ENCODE measurements at regions not wholly inside any gene's neighbourhood (a gene's known extent, or its start where the extent isn't known, plus 50 kb on each side); places are given as distances from the start of the nearest gene placed in this dataset.

GRCh38 chrX:125497667-125498066, 178.0 kb downstream of the TEX13C start:
- no peaks in the 10 kb centered on the region for H3K9me3 ChIP-seq (ENCODE audit: insufficient read depth, low read depth, low read length)
- peaks cover 4% of the 10 kb centered on the region for H3K4me1 Mint-ChIP-seq (ENCODE audit: low read depth, unreplicated experiment)
- H3K27ac ChIP-seq (ENCODE audit: low read depth, low read length), result no peak overlapping the region
- no peak overlapping the region for H3K4me3 ChIP-seq (ENCODE audit: insufficient read depth, low read depth, low read length)
- H3K36me3 Mint-ChIP-seq (ENCODE audit: low read depth, unreplicated experiment), result no peaks in the 10 kb centered on the region
- DNase-seq (ENCODE audit: low read depth) (no peak), FAIRE-seq (no peak)
- no peak overlapping the region for H3K27ac Mint-ChIP-seq (ENCODE audit: unreplicated experiment)
- H3K4me2 ChIP-seq (ENCODE audit: low read length), result no peak overlapping the region
- H3K36me3 ChIP-seq (ENCODE audit: insufficient read depth, low read length), result no peaks in the 10 kb centered on the region
- no peaks in the 10 kb centered on the region for H3K27me3 Mint-ChIP-seq (ENCODE audit: low read depth, unreplicated experiment)
- H3K4me1 ChIP-seq (ENCODE audit: insufficient read depth, low read length), result no peaks in the 10 kb centered on the region
- no peaks in the 10 kb centered on the region for H3K9me3 Mint-ChIP-seq (ENCODE audit: unreplicated experiment)
- H3K9ac ChIP-seq (ENCODE audit: low read length), result no peak overlapping the region
- H4K20me1 ChIP-seq (ENCODE audit: insufficient read depth, low read length), result no peaks in the 10 kb centered on the region
- H3K79me2 ChIP-seq (ENCODE audit: insufficient read depth, low read length), result no peaks in the 10 kb centered on the region
- no peak for TF ChIP-seq EZH2 (IDR thresholded peaks at IDR 0.05; ENCODE audit: insufficient read depth, low read length)
- TF ChIP-seq CTCF (IDR thresholded peaks at IDR 0.05; ENCODE audit: insufficient read depth, low read depth, low read length), result no peak
- H2AFZ ChIP-seq (ENCODE audit: low read depth, low read length), result no peak overlapping the region
- H3K4me3 Mint-ChIP-seq (ENCODE audit: unreplicated experiment), result no peak overlapping the region
- H3K27me3 ChIP-seq (ENCODE audit: insufficient read depth, low read length), result no peaks in the 10 kb centered on the region

GRCh38 chrX:125503769-125504168, 184.1 kb downstream of the TEX13C start:
- H3K36me3 Mint-ChIP-seq (ENCODE audit: low read depth, unreplicated experiment), result no peaks in the 10 kb centered on the region
- H3K4me1 Mint-ChIP-seq (ENCODE audit: low read depth, unreplicated experiment), result no peaks in the 10 kb centered on the region
- no peaks in the 10 kb centered on the region for H3K27me3 Mint-ChIP-seq (ENCODE audit: low read depth, unreplicated experiment)
- Histone ChIP-seq H3K79me2 (ENCODE audit: insufficient read depth, low read length) (no peaks in the 10 kb centered on the region), H3K36me3 (ENCODE audit: insufficient read depth, low read length) (no peaks in the 10 kb centered on the region), H3K4me2 (ENCODE audit: low read length) (no peak overlapping the region), H3K9me3 (ENCODE audit: insufficient read depth, low read depth, low read length) (no peaks in the 10 kb centered on the region), H4K20me1 (ENCODE audit: insufficient read depth, low read length) (no peaks in the 10 kb centered on the region), H3K4me3 (ENCODE audit: insufficient read depth, low read depth, low read length) (no peak overlapping the region), H3K27ac (ENCODE audit: low read depth, low read length) (no peak overlapping the region), H2AFZ (ENCODE audit: low read depth, low read length) (no peak overlapping the region), H3K9ac (ENCODE audit: low read length) (no peak overlapping the region), H3K27me3 (ENCODE audit: insufficient read depth, low read length) (no peaks in the 10 kb centered on the region), H3K4me1 (ENCODE audit: insufficient read depth, low read length) (no peaks in the 10 kb centered on the region)
- TF ChIP-seq CTCF (IDR thresholded peaks at IDR 0.05; ENCODE audit: insufficient read depth, low read depth, low read length) (no peak), EZH2 (IDR thresholded peaks at IDR 0.05; ENCODE audit: insufficient read depth, low read length) (no peak)
- no peak overlapping the region for H3K4me3 Mint-ChIP-seq (ENCODE audit: unreplicated experiment)
- peaks cover 2% of the 10 kb centered on the region for H3K9me3 Mint-ChIP-seq (ENCODE audit: unreplicated experiment)
- no peak overlapping the region for H3K27ac Mint-ChIP-seq (ENCODE audit: unreplicated experiment)
- DNase-seq (ENCODE audit: low read depth) (no peak), FAIRE-seq (no peak)

- DNase-seq (ENCODE audit: low read depth), result no peak
Observed at GRCh38 chrX:125505207-125505606, 185.5 kb downstream of the TEX13C start.

More at GRCh38 chrX:125505207-125505606, 185.5 kb downstream of the TEX13C start:
- H3K4me2 ChIP-seq (ENCODE audit: low read length), result no peak overlapping the region
- TF ChIP-seq CTCF (IDR thresholded peaks at IDR 0.05; ENCODE audit: insufficient read depth, low read depth, low read length) (no peak), EZH2 (IDR thresholded peaks at IDR 0.05; ENCODE audit: insufficient read depth, low read length) (no peak)
- H3K9ac ChIP-seq (ENCODE audit: low read length), result no peak overlapping the region
- Mint-ChIP-seq H3K27ac (ENCODE audit: unreplicated experiment) (no peak overlapping the region), H3K27me3 (ENCODE audit: low read depth, unreplicated experiment) (no peaks in the 10 kb centered on the region), H3K36me3 (ENCODE audit: low read depth, unreplicated experiment) (no peaks in the 10 kb centered on the region), H3K4me1 (ENCODE audit: low read depth, unreplicated experiment) (no peaks in the 10 kb centered on the region), H3K4me3 (ENCODE audit: unreplicated experiment) (no peak overlapping the region), H3K9me3 (ENCODE audit: unreplicated experiment) (peaks cover 2% of the 10 kb centered on the region)
- no peaks in the 10 kb centered on the region for H3K9me3 ChIP-seq (ENCODE audit: insufficient read depth, low read depth, low read length)
- no peak for FAIRE-seq
- no peaks in the 10 kb centered on the region for H3K4me1 ChIP-seq (ENCODE audit: insufficient read depth, low read length)
- H3K27ac ChIP-seq (ENCODE audit: low read depth, low read length), result no peak overlapping the region
- no peaks in the 10 kb centered on the region for H3K36me3 ChIP-seq (ENCODE audit: insufficient read depth, low read length)
- no peak overlapping the region for H2AFZ ChIP-seq (ENCODE audit: low read depth, low read length)
- no peak overlapping the region for H3K4me3 ChIP-seq (ENCODE audit: insufficient read depth, low read depth, low read length)
- H3K79me2 ChIP-seq (ENCODE audit: insufficient read depth, low read length), result no peaks in the 10 kb centered on the region
- H3K27me3 ChIP-seq (ENCODE audit: insufficient read depth, low read length), result no peaks in the 10 kb centered on the region
- no peaks in the 10 kb centered on the region for H4K20me1 ChIP-seq (ENCODE audit: insufficient read depth, low read length)

Data from astrocyte (in vitro differentiated cells and primary cell).